NB4 (cell line): ENCODE measurements at regions not wholly inside any gene's neighbourhood (a gene's known extent, or its start where the extent isn't known, plus 50 kb on each side); places are given as distances from the start of the nearest gene placed in this dataset.

Source experiments
- CTCF ChIP-seq: IDR thresholded peaks from one replicate; pipeline ENCODE4 v1.5.1; 2012; ENCODE audit warnings: low read depth, low read length
- MAX ChIP-seq: IDR thresholded peaks from 2 replicates; pipeline ENCODE4 v1.6.1; 2011; ENCODE audit warnings: low read depth, low read length
- POLR2A ChIP-seq: IDR thresholded peaks from 2 replicates; pipeline ENCODE4 v1.6.1; 2011; ENCODE audit warnings: mild to moderate bottlenecking; ENCODE audit not compliant: insufficient read length; ENCODE audit errors: extremely low read depth

- TF ChIP-seq CTCF (no peak), POLR2A (no peak), MAX (no peak)
Measured at GRCh38 chr7:83876593-83876992, 227.7 kb upstream of the SEMA3E start.
